HepG2 (cell line): ENCODE measurements at regions not wholly inside any gene's neighbourhood (a gene's known extent, or its start where the extent isn't known, plus 50 kb on each side); places are given as distances from the start of the nearest gene placed in this dataset.

ENCODE experiments used
- ASH2L ChIP-seq: fragments of 300-600, 200-600 bp; sonication (generic); IDR thresholded peaks from 2 replicates; pipeline ENCODE4 v1.7.0; 2017; ENCODE audit warnings: low read depth, mild to moderate bottlenecking, moderate library complexity, mixed read lengths, low read length; ENCODE audit not compliant: insufficient read length
- ATF7-NPFF ChIP-seq: sonication (generic); formaldehyde crosslinking; IDR thresholded peaks from 2 replicates; pipeline ENCODE4 v1.8.1; 2023; ENCODE audit warnings: mild to moderate bottlenecking, low read depth, missing genetic modification reagents, moderate library complexity
- CBX2 ChIP-seq, 2 experiments: fragments of 200-600 bp in 1 of 2; sonication (generic); formaldehyde crosslinking in 1 of 2; IDR thresholded peaks; 2 replicates each; pipeline versions ENCODE4 v1.7.0 to v1.8.1; 2018 to 2022; ENCODE audit warnings: low read depth in 2 of 2, low read length in 1 of 2, mild to moderate bottlenecking in 1 of 2, missing genetic modification reagents in 1 of 2
- CEBPG ChIP-seq: IDR thresholded peaks from 2 replicates; pipeline ENCODE4 v1.6.1; 2016
- DNMT1 ChIP-seq: sonication (generic); formaldehyde crosslinking; IDR thresholded peaks from 2 replicates; pipeline ENCODE4 v1.5.1; 2020; ENCODE audit warnings: mild to moderate bottlenecking, missing genetic modification reagents
- GABPB1 ChIP-seq: IDR thresholded peaks from 2 replicates; pipeline ENCODE4 v1.6.1; 2016; ENCODE audit warnings: mild to moderate bottlenecking, missing genetic modification reagents, moderate library complexity, missing compliant biosample characterization
- KLF13 ChIP-seq: sonication (generic); formaldehyde crosslinking; IDR thresholded peaks from 2 replicates; pipeline ENCODE4 v1.4.0; 2020; ENCODE audit warnings: mild to moderate bottlenecking, missing genetic modification reagents
- MAFF ChIP-seq: IDR thresholded peaks from 2 replicates; pipeline ENCODE4 v1.6.1; 2011; ENCODE audit warnings: low read depth, low read length, improper control_type of control experiment
- MATR3 ChIP-seq: sonication (generic); formaldehyde crosslinking; IDR thresholded peaks from 2 replicates; pipeline ENCODE4 v1.4.0; 2020; ENCODE audit warnings: missing genetic modification reagents
- MTA1 ChIP-seq: sonication (generic); formaldehyde crosslinking; IDR thresholded peaks from 2 replicates; pipeline ENCODE4 v1.4.0; 2020; ENCODE audit warnings: missing genetic modification reagents, mild to moderate bottlenecking, borderline replicate concordance
- NCOA2 ChIP-seq: sonication (generic); formaldehyde crosslinking; IDR thresholded peaks from 2 replicates; pipeline ENCODE4 v1.8.0; 2022; ENCODE audit warnings: inconsistent platforms
- RBAK ChIP-seq: sonication (generic); formaldehyde crosslinking; IDR thresholded peaks from 2 replicates; pipeline ENCODE4 v1.5.1; 2020; ENCODE audit warnings: mild to moderate bottlenecking, missing genetic modification reagents
- SIN3A ChIP-seq: IDR thresholded peaks from 2 replicates; pipeline ENCODE4 v1.6.1; 2011; ENCODE audit warnings: low read depth, mild to moderate bottlenecking, control low read depth, low read length, borderline replicate concordance
- SIX1 ChIP-seq: sonication (generic); formaldehyde crosslinking; IDR thresholded peaks from 2 replicates; pipeline ENCODE4 v1.4.0; 2020; ENCODE audit warnings: missing genetic modification reagents, borderline replicate concordance
- SUZ12 ChIP-seq: fragments of 150-350 bp; IDR thresholded peaks from 2 replicates; pipeline ENCODE4 v1.6.1; 2014; ENCODE audit warnings: low read depth, low read length
- WIZ ChIP-seq: sonication (generic); formaldehyde crosslinking; IDR thresholded peaks from 2 replicates; pipeline ENCODE4 v1.5.1; 2020; ENCODE audit warnings: mild to moderate bottlenecking, missing genetic modification reagents
- YY1 ChIP-seq: IDR thresholded peaks from 2 replicates; pipeline ENCODE4 v1.6.1; 2011; ENCODE audit warnings: low read length, low read depth, moderate library complexity, mild to moderate bottlenecking; ENCODE audit not compliant: insufficient read depth, insufficient replicate concordance
- ZFP36 ChIP-seq: fragments of 150-350 bp; IDR thresholded peaks from 2 replicates; pipeline ENCODE4 v1.6.1; 2018; ENCODE audit warnings: borderline replicate concordance, low read length, low read depth; ENCODE audit not compliant: partially characterized antibody
- ZFP36L2 ChIP-seq: sonication (generic); formaldehyde crosslinking; IDR thresholded peaks from 2 replicates; pipeline ENCODE4 v1.4.0; 2020; ENCODE audit warnings: missing genetic modification reagents
- ZNF292 ChIP-seq: sonication (generic); formaldehyde crosslinking; IDR thresholded peaks from 2 replicates; pipeline ENCODE4 v1.8.1; 2022; ENCODE audit warnings: mild to moderate bottlenecking, low read depth, missing genetic modification reagents, borderline replicate concordance
- ZNF317 ChIP-seq: sonication (generic); formaldehyde crosslinking; IDR thresholded peaks from 2 replicates; pipeline ENCODE4 v1.5.0; 2020; ENCODE audit warnings: mild to moderate bottlenecking, missing genetic modification reagents
- ZNF354B ChIP-seq: sonication (generic); formaldehyde crosslinking; IDR thresholded peaks from 2 replicates; pipeline ENCODE4 v1.8.0; 2022; ENCODE audit warnings: mild to moderate bottlenecking, missing genetic modification reagents
- ZZZ3 ChIP-seq: sonication (generic); formaldehyde crosslinking; IDR thresholded peaks from 2 replicates; pipeline ENCODE4 v1.4.0; 2020; ENCODE audit warnings: missing genetic modification reagents, mild to moderate bottlenecking, borderline replicate concordance
- TF ChIP-seq, protein P1 (sequence below): sonication (generic); formaldehyde crosslinking; IDR thresholded peaks from 2 replicates; pipeline ENCODE4 v1.9.0; 2021; ENCODE audit warnings: missing genetic modification reagents, mild to moderate bottlenecking, borderline replicate concordance
- TF ChIP-seq, protein P2 (sequence below): sonication (generic); formaldehyde crosslinking; IDR thresholded peaks from 2 replicates; pipeline ENCODE4 v1.4.0; 2020; ENCODE audit warnings: low read depth, missing genetic modification reagents
- TF ChIP-seq, protein P3 (sequence below): sonication (generic); formaldehyde crosslinking; IDR thresholded peaks from 2 replicates; pipeline ENCODE4 v1.4.0; 2020; ENCODE audit warnings: mild to moderate bottlenecking, missing genetic modification reagents
- TF ChIP-seq, protein P4 (sequence below): IDR thresholded peaks from 2 replicates; pipeline ENCODE4 v1.6.1; 2016

DNA sequence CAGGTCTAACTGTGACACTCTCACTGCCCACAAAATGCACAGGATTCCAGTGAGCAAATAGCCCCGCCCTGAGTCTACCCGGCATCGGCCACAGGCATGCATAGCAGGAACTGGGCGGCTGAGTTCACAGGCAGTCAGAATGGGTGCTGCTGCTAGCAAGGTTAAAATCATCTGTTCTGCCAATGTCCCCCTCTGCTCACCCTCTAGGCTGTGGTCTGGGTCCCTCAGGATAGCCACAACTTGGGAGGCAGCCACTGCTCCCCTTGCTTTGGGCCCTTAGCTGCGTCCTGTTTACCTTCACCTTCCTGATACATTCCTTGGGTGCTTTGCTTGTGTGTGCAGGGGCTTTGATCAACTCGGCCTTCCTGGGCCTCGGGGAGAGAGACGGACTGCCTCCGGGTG, 232.9 kb upstream of the RGMA start (continued):
- TF ChIP-seq SIX1 (no peak), CBX2 (IDR thresholded peaks at IDR 0.05; ENCODE audit: low read depth, low read length) (no peak), CBX2 (CRISPR knock-in tag; IDR thresholded peaks at IDR 0.05; ENCODE audit: low read depth) (no peak), SIN3A (no peak), ATF7-NPFF (CRISPR knock-in tag) (no peak), ZNF317 (no peak), ZFP36L2 (CRISPR knock-in tag) (no peak), CEBPG (no peak), DNMT1 (CRISPR knock-in tag) (no peak), KLF13 (CRISPR knock-in tag) (no peak), NCOA2 (CRISPR knock-in tag) (no peak), ZFP36 (no peak), YY1 (no peak), ZNF354B (no peak), ZZZ3 (no peak), MAFF (no peak), MATR3 (CRISPR knock-in tag) (no peak), RBAK (CRISPR knock-in tag) (no peak), WIZ (CRISPR knock-in tag) (no peak), MTA1 (CRISPR knock-in tag) (no peak), GABPB1 (CRISPR knock-in tag) (0 out of 2 replicates have a peak, but pooled peaks have one; percentile 13), ASH2L (peak; percentile 68), SUZ12 (no peak), ZNF292 (peak; percentile 96)
- TF ChIP-seq, protein P1, sequence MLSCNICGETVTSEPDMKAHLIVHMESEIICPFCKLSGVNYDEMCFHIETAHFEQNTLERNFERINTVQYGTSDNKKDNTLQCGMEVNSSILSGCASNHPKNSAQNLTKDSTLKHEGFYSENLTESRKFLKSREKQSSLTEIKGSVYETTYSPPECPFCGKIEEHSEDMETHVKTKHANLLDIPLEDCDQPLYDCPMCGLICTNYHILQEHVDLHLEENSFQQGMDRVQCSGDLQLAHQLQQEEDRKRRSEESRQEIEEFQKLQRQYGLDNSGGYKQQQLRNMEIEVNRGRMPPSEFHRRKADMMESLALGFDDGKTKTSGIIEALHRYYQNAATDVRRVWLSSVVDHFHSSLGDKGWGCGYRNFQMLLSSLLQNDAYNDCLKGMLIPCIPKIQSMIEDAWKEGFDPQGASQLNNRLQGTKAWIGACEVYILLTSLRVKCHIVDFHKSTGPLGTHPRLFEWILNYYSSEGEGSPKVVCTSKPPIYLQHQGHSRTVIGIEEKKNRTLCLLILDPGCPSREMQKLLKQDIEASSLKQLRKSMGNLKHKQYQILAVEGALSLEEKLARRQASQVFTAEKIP (CRISPR knock-in tag) = no peak
- TF ChIP-seq, protein P2, sequence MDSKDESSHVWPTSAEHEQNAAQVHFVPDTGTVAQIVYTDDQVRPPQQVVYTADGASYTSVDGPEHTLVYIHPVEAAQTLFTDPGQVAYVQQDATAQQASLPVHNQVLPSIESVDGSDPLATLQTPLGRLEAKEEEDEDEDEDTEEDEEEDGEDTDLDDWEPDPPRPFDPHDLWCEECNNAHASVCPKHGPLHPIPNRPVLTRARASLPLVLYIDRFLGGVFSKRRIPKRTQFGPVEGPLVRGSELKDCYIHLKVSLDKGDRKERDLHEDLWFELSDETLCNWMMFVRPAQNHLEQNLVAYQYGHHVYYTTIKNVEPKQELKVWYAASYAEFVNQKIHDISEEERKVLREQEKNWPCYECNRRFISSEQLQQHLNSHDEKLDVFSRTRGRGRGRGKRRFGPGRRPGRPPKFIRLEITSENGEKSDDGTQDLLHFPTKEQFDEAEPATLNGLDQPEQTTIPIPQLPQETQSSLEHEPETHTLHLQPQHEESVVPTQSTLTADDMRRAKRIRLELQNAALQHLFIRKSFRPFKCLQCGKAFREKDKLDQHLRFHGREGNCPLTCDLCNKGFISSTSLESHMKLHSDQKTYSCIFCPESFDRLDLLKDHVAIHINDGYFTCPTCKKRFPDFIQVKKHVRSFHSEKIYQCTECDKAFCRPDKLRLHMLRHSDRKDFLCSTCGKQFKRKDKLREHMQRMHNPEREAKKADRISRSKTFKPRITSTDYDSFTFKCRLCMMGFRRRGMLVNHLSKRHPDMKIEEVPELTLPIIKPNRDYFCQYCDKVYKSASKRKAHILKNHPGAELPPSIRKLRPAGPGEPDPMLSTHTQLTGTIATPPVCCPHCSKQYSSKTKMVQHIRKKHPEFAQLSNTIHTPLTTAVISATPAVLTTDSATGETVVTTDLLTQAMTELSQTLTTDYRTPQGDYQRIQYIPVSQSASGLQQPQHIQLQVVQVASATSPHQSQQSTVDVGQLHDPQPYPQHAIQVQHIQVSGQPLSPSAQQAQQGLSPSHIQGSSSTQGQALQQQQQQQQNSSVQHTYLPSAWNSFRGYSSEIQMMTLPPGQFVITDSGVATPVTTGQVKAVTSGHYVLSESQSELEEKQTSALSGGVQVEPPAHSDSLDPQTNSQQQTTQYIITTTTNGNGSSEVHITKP (CRISPR knock-in tag) = no peak
- TF ChIP-seq, protein P3, sequence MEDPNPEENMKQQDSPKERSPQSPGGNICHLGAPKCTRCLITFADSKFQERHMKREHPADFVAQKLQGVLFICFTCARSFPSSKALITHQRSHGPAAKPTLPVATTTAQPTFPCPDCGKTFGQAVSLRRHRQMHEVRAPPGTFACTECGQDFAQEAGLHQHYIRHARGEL (CRISPR knock-in tag) = no peak
- TF ChIP-seq, protein P4, sequence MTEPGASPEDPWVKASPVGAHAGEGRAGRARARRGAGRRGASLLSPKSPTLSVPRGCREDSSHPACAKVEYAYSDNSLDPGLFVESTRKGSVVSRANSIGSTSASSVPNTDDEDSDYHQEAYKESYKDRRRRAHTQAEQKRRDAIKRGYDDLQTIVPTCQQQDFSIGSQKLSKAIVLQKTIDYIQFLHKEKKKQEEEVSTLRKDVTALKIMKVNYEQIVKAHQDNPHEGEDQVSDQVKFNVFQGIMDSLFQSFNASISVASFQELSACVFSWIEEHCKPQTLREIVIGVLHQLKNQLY (CRISPR knock-in tag) = no peak
